Mucosa of descending colon (tissue), 3 donors: ENCODE measurements at regions not wholly inside any gene's neighbourhood (a gene's known extent, or its start where the extent isn't known, plus 50 kb on each side); places are given as distances from the start of the nearest gene placed in this dataset.
"Not testable (repeated sequence)": the region's sequence is repeated elsewhere in the genome, so short reads cannot be mapped to it uniquely, and the experiment has no call there.

ENCODE experiments used
- ATAC-seq: fragments of 200-7000 bp; cut with Tn5 transposase; one replicate; pipeline ENCODE4 v1.9.1; 2020; ENCODE audit warnings: mild to moderate bottlenecking, moderate library complexity
- DNase-seq, 3 donors: peaks; one replicate each; pipeline ENCODE4 v3.0.0-alpha.2; 2020
- H3K36me3 ChIP-seq: fragments of 200-600 bp; one replicate; pipeline ENCODE4 v1.8.0; 2021; ENCODE audit warnings: low read depth, mild to moderate bottlenecking
- H3K4me1 ChIP-seq: fragments of 200-600 bp; one replicate; pipeline ENCODE4 v1.8.0; 2021; ENCODE audit warnings: low read depth, mild to moderate bottlenecking
- H3K4me3 ChIP-seq: fragments of 200-600 bp; one replicate; pipeline ENCODE4 v1.8.0; 2021; ENCODE audit warnings: mild to moderate bottlenecking
- H3K9me3 ChIP-seq: fragments of 200-600 bp; one replicate; pipeline ENCODE4 v1.8.0; 2021; ENCODE audit warnings: mild to moderate bottlenecking
- intact Hi-C, 2 donors: fragments of 100-400 bp; cut with DNase I in 1 of 2; cut with micrococcal nuclease in 1 of 2; formaldehyde crosslinking; loops; one replicate each; pipeline versions ENCODE4 v1.11.0 to v1.11.1; 2022; cut with DNase I, micrococcal nuclease
- TF ChIP-seq, protein P1 (sequence below): fragments of 200-600 bp; IDR thresholded peaks from one replicate; pipeline ENCODE4 v1.8.0; 2022; ENCODE audit warnings: antibody characterized with exemption, mild to moderate bottlenecking
- donor health status: DM: no; HTN: no; CAD: no; lungs with moderate emphysema.
- donor health status: DM: no; HTN: no; CAD: no.
- donor health status: DM: no; HTN: yes; CAD: no.

- DNase-seq, result no peak
- TF ChIP-seq, protein P1, sequence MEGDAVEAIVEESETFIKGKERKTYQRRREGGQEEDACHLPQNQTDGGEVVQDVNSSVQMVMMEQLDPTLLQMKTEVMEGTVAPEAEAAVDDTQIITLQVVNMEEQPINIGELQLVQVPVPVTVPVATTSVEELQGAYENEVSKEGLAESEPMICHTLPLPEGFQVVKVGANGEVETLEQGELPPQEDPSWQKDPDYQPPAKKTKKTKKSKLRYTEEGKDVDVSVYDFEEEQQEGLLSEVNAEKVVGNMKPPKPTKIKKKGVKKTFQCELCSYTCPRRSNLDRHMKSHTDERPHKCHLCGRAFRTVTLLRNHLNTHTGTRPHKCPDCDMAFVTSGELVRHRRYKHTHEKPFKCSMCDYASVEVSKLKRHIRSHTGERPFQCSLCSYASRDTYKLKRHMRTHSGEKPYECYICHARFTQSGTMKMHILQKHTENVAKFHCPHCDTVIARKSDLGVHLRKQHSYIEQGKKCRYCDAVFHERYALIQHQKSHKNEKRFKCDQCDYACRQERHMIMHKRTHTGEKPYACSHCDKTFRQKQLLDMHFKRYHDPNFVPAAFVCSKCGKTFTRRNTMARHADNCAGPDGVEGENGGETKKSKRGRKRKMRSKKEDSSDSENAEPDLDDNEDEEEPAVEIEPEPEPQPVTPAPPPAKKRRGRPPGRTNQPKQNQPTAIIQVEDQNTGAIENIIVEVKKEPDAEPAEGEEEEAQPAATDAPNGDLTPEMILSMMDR, result no peak
- no peak for ATAC-seq
- H3K9me3 ChIP-seq, result no peaks in the 10 kb centered on the region
- H3K4me1 ChIP-seq, result no peaks in the 10 kb centered on the region
- no peaks in the 10 kb centered on the region for H3K36me3 ChIP-seq
- intact Hi-C loops, result no loop called here
- H3K4me3 ChIP-seq, result no peak overlapping the region
These were observed 103.0 kb downstream of the UFM1 start for GRCh38 chr13:38452656-38453055.

DNA sequence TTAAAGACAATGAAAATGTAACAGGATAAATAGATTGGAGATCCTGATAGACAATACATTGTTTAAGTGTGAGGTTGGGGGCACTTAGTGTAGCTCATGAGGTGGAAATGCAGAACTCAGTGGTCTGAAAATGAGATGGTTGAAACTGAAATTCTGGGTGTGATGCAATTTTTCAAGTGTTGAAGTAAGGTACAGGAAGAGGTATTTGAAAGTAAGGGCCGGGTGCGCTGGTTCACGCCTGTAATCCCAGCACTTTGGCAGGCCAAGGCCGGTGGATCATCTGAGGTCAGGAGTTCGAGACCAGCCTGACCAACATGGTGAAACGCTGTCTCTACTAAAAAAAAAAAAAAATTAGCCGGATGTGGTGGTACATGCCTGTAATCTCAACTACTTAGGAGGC, 113.0 kb downstream of the UFM1 start:
- Histone ChIP-seq H3K4me1 (no peaks in the 10 kb centered on the region), H3K4me3 (no peak overlapping the region), H3K9me3 (no peaks in the 10 kb centered on the region), H3K36me3 (no peaks in the 10 kb centered on the region)
- TF ChIP-seq, protein P1, result no peak
- intact Hi-C loops, result no loop called here
- DNase-seq, result no peak
- no peak for ATAC-seq

GRCh38 chr13:38463048-38463447, 113.4 kb downstream of the UFM1 start:
- H3K9me3 ChIP-seq, result no peaks in the 10 kb centered on the region
- DNase-seq (no peak), ATAC-seq (no peak)
- H3K36me3 ChIP-seq, result no peaks in the 10 kb centered on the region
- intact Hi-C loops, result no loop called here
- TF ChIP-seq, protein P1, result no peak
- H3K4me3 ChIP-seq, result no peak overlapping the region
- no peaks in the 10 kb centered on the region for H3K4me1 ChIP-seq

- H3K4me1 ChIP-seq, ATAC-seq, intact Hi-C loops, H3K36me3 ChIP-seq, H3K4me3 ChIP-seq, H3K9me3 ChIP-seq, DNase-seq: not testable (repeated sequence)
These were observed 122.8 kb downstream of the UFM1 start for GRCh38 chr13:38472411-38472810.

DNA sequence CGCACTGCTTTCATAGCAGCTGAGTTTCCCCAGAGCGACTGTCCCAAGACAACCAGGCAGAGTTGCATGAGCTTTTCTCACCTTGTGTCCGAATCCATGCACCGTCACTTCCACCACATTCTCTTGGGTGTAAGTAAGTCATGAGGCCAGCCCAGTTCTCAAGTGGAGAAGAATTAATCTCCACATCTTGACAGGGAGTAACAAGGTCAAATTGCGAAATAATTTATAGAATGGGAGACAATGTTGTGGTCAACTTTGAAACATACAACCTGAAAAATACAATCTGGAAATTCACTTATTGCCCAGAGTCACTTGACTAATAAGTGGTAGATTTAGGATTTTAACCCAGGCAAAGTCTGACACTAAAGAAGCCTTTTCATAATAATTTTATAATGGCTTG, 123.7 kb downstream of the UFM1 start:
- no peaks in the 10 kb centered on the region for H3K9me3 ChIP-seq
- DNase-seq (no peak), ATAC-seq (no peak)
- H3K4me3 ChIP-seq, result no peak overlapping the region
- no peaks in the 10 kb centered on the region for H3K4me1 ChIP-seq
- TF ChIP-seq, protein P1, result no peak
- intact Hi-C loops, result no loop called here
- H3K36me3 ChIP-seq, result no peaks in the 10 kb centered on the region

DNA sequence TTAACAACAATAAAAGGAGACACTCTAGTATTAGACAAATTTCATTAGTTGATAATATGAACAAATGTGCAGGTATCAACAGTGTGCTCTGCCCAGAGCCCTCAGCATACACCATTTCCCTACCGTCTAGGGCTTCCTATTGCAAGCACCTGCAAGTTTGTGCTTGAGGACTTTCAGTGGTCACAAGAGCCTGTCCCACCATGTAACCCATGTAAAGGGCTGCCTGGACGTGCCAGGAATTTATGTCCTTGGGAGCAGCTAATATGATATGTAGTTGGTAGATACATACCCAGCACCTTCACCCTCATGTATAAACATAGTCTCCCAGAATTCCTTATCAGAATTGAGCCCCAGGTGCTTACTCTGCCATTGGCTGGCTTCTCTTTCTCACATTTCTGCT, 128.0 kb downstream of the UFM1 start:
- Histone ChIP-seq H3K36me3 (no peaks in the 10 kb centered on the region), H3K4me1 (no peaks in the 10 kb centered on the region), H3K9me3 (no peaks in the 10 kb centered on the region), H3K4me3 (no peak overlapping the region)
- ATAC-seq (no peak), DNase-seq (no peak)
- intact Hi-C loops, result no loop called here
- TF ChIP-seq, protein P1, result no peak
